Endodermal cell (in vitro differentiated cells): ENCODE measurements at regions not wholly inside any gene's neighbourhood (a gene's known extent, or its start where the extent isn't known, plus 50 kb on each side); places are given as distances from the start of the nearest gene placed in this dataset.

ENCODE experiments used
- DNase-seq: peaks from one replicate; pipeline ENCODE4 v3.0.0-alpha.2; 2017
- H3K27ac ChIP-seq: 2 replicates; pipeline ENCODE4 v1.5.1; 2013; ENCODE audit warnings: mild to moderate bottlenecking, low read depth, low read length, moderate library complexity
- H3K27me3 ChIP-seq: 2 replicates; pipeline ENCODE4 v1.6.1; 2013; ENCODE audit warnings: mild to moderate bottlenecking, low read length, moderate library complexity; ENCODE audit not compliant: insufficient read depth, control insufficient read depth, poor library complexity, severe bottlenecking
- H3K36me3 ChIP-seq: 2 replicates; pipeline ENCODE4 v1.7.0; 2013; ENCODE audit warnings: mild to moderate bottlenecking, low read length, moderate library complexity; ENCODE audit not compliant: control insufficient read depth, insufficient read depth
- H3K4me1 ChIP-seq: one replicate; pipeline ENCODE4 v1.7.0; 2013; ENCODE audit warnings: low read length; ENCODE audit not compliant: control insufficient read depth, insufficient read depth
- H3K4me3 ChIP-seq: 2 replicates; pipeline ENCODE4 v1.5.1; 2013; ENCODE audit warnings: mild to moderate bottlenecking, low read length, moderate library complexity
- H3K9ac ChIP-seq: 2 replicates; pipeline ENCODE4 v1.6.1; 2013; ENCODE audit warnings: mild to moderate bottlenecking, low read length, moderate library complexity; ENCODE audit not compliant: poor library complexity, severe bottlenecking; ENCODE audit errors: extremely low read depth
- H3K9me3 ChIP-seq: 2 replicates; pipeline ENCODE4 v1.6.1; 2013; ENCODE audit warnings: mild to moderate bottlenecking, low read length, moderate library complexity; ENCODE audit not compliant: control insufficient read depth
- H3K27ac Mint-ChIP-seq: 2 replicates; pipeline ENCODE4 v1.8.0; 2020; ENCODE audit warnings: mixed read lengths
- H3K27me3 Mint-ChIP-seq: 2 replicates; pipeline ENCODE4 v1.8.0; 2021; ENCODE audit warnings: mild to moderate bottlenecking, mixed read lengths; ENCODE audit not compliant: insufficient read depth
- H3K36me3 Mint-ChIP-seq: 2 replicates; pipeline ENCODE4 v1.8.0; 2020; ENCODE audit warnings: low read depth, mixed read lengths
- H3K4me1 Mint-ChIP-seq: 2 replicates; pipeline ENCODE4 v1.8.0; 2020; ENCODE audit warnings: mixed read lengths
- H3K4me3 Mint-ChIP-seq: 2 replicates; pipeline ENCODE4 v1.8.0; 2020; ENCODE audit warnings: mild to moderate bottlenecking, moderate library complexity, mixed read lengths
- H3K9me3 Mint-ChIP-seq: 2 replicates; pipeline ENCODE4 v1.8.0; 2020; ENCODE audit warnings: mild to moderate bottlenecking, mixed read lengths
- WGBS, 2 experiments: methylation state at CpG; one replicate each; pipeline versions ENCODE4 v1.1.5 to v1.1.7; 2013; ENCODE audit warnings: missing lambda C conversion rate in 2 of 2, mixed read lengths in 1 of 2; ENCODE audit not compliant: insufficient coverage in 1 of 2, insufficient read length in 1 of 2; 5-methylcytosine and 5-hydroxymethylcytosine counted together
- TF ChIP-seq, protein P1 (sequence below): fragments of 200-600 bp; sonication (generic); conservative IDR thresholded peaks from 2 replicates; pipeline ENCODE4 v1.5.0; 2021; ENCODE audit warnings: antibody characterized with exemption, mild to moderate bottlenecking

DNA sequence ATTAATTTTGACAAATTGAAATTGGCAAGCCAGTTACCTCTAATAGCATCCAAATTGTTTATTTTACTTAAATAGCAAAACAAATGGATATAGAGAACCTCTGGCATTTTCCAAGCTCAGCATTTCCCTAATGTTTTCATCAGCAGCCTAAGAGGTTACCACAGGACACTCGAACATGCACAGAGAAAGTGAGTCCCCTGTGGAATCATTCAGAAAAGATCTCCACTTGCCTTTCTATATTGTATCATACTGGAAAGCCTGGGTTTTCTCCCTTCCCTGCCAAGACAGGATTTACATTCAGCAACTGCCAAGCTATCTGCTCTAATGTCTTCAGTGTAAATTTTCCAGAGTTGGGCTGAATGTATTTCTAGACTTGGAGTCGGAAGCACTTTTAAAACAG is 188.9 kb downstream of the KCTD12 start:
- WGBS, 2 experiments: 83 to 94% methylated on average over 1 to 2 of the region's 2 CpGs
- no peak for DNase-seq
- Mint-ChIP-seq H3K27me3 (peaks cover 13% of the 10 kb centered on the region), H3K36me3 (no peaks in the 10 kb centered on the region), H3K27ac (no peak overlapping the region), H3K9me3 (no peaks in the 10 kb centered on the region), H3K4me3 (no peak overlapping the region), H3K4me1 (no peaks in the 10 kb centered on the region)
- Histone ChIP-seq H3K27me3 (peaks cover 15% of the 10 kb centered on the region), H3K36me3 (no peaks in the 10 kb centered on the region), H3K9me3 (no peaks in the 10 kb centered on the region), H3K4me3 (no peak overlapping the region), H3K27ac (no peak overlapping the region), H3K9ac (no peak overlapping the region), H3K4me1 (no peaks in the 10 kb centered on the region)
- TF ChIP-seq, protein P1, sequence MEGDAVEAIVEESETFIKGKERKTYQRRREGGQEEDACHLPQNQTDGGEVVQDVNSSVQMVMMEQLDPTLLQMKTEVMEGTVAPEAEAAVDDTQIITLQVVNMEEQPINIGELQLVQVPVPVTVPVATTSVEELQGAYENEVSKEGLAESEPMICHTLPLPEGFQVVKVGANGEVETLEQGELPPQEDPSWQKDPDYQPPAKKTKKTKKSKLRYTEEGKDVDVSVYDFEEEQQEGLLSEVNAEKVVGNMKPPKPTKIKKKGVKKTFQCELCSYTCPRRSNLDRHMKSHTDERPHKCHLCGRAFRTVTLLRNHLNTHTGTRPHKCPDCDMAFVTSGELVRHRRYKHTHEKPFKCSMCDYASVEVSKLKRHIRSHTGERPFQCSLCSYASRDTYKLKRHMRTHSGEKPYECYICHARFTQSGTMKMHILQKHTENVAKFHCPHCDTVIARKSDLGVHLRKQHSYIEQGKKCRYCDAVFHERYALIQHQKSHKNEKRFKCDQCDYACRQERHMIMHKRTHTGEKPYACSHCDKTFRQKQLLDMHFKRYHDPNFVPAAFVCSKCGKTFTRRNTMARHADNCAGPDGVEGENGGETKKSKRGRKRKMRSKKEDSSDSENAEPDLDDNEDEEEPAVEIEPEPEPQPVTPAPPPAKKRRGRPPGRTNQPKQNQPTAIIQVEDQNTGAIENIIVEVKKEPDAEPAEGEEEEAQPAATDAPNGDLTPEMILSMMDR: no peak

DNA sequence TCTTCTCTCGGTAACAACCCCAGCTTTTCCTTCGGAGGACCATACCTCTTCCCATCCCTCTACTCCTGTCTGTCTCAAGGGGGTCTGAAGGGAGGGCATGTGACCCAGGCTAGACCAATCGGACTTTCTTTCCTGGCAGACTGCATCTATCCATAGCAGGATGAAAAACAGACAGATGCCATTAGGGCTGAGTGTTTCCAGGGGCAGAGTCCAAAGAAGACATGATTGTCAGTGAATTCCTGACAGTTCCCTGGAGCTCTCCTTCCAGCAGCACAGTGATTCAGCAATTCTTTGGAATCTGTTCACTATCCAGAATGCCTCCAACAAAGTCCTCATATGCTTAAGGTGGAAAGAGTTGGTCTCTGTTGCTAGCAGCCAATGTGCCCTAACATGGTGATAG is 189.8 kb downstream of the KCTD12 start:
- Histone ChIP-seq H3K9me3 (no peaks in the 10 kb centered on the region), H3K27ac (no peak overlapping the region), H3K27me3 (peaks cover 15% of the 10 kb centered on the region), H3K4me1 (no peaks in the 10 kb centered on the region), H3K4me3 (no peak overlapping the region), H3K9ac (no peak overlapping the region), H3K36me3 (no peaks in the 10 kb centered on the region)
- 83 to 85% methylated on average over 3 of the region's 3 CpGs for WGBS, 2 experiments
- Mint-ChIP-seq H3K27ac (peak overlapping the region; percentile 32), H3K27me3 (peaks cover 13% of the 10 kb centered on the region), H3K9me3 (no peaks in the 10 kb centered on the region), H3K36me3 (no peaks in the 10 kb centered on the region), H3K4me3 (no peak overlapping the region), H3K4me1 (no peaks in the 10 kb centered on the region)
- TF ChIP-seq, protein P1: no peak
- DNase-seq: no peak

DNA sequence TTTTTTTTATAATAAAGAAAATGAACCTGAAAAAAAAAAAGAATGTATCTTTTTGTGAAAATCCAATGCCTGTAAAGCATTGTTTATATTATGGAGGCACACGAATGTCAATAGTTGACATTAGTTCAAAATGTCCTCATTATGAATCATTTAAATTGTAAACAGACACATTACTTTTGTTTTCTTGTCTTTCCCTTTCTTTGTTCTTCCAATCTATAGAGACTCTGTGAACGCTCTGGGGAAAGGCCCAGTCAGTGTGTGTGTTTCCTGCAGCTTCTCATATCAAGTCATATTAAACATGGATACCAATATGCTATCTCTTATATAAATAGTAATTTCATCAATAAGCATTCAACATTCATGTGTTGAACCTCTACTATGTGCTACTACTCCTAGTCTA is 193.1 kb downstream of the KCTD12 start:
- no peaks in the 10 kb centered on the region for H3K4me1 ChIP-seq
- H3K27ac ChIP-seq: no peak overlapping the region
- no peak overlapping the region for H3K9ac ChIP-seq
- WGBS, 2 experiments: 86 to 97% methylated on average over 1 to 2 of the region's 2 CpGs
- no peak overlapping the region for H3K4me3 Mint-ChIP-seq
- H3K27ac Mint-ChIP-seq: no peak overlapping the region
- H3K36me3 ChIP-seq: no peaks in the 10 kb centered on the region
- H3K4me1 Mint-ChIP-seq: peaks cover 4% of the 10 kb centered on the region
- peaks cover 7% of the 10 kb centered on the region for H3K9me3 ChIP-seq
- no peaks in the 10 kb centered on the region for H3K27me3 ChIP-seq
- H3K4me3 ChIP-seq: no peak overlapping the region
- H3K36me3 Mint-ChIP-seq: no peaks in the 10 kb centered on the region
- DNase-seq: no peak
- H3K27me3 Mint-ChIP-seq: peaks cover 1% of the 10 kb centered on the region
- TF ChIP-seq, protein P1: no peak
- no peaks in the 10 kb centered on the region for H3K9me3 Mint-ChIP-seq
